OCI-LY3 (cell line): ENCODE measurements at regions not wholly inside any gene's neighbourhood (a gene's known extent, or its start where the extent isn't known, plus 50 kb on each side); places are given as distances from the start of the nearest gene placed in this dataset.
"Not testable (repeated sequence)": the region's sequence is repeated elsewhere in the genome, so short reads cannot be mapped to it uniquely, and the experiment has no call there.

Experiments used
- EZH2phosphoT487 ChIP-seq: fragments of 200-600 bp; shearing (Covaris generic); IDR thresholded peaks from 2 replicates; pipeline ENCODE4 v1.6.1; 2018; ENCODE audit warnings: antibody characterized with exemption, mixed run types, low read depth
- TF ChIP-seq, protein P1 (sequence below): fragments of 200-600, 300-600 bp; sonication (generic); IDR thresholded peaks from 2 replicates; pipeline ENCODE4 v1.5.1; 2014; ENCODE audit warnings: antibody characterized with exemption, low read length, low read depth

- TF ChIP-seq, protein P1, sequence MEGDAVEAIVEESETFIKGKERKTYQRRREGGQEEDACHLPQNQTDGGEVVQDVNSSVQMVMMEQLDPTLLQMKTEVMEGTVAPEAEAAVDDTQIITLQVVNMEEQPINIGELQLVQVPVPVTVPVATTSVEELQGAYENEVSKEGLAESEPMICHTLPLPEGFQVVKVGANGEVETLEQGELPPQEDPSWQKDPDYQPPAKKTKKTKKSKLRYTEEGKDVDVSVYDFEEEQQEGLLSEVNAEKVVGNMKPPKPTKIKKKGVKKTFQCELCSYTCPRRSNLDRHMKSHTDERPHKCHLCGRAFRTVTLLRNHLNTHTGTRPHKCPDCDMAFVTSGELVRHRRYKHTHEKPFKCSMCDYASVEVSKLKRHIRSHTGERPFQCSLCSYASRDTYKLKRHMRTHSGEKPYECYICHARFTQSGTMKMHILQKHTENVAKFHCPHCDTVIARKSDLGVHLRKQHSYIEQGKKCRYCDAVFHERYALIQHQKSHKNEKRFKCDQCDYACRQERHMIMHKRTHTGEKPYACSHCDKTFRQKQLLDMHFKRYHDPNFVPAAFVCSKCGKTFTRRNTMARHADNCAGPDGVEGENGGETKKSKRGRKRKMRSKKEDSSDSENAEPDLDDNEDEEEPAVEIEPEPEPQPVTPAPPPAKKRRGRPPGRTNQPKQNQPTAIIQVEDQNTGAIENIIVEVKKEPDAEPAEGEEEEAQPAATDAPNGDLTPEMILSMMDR = not testable (repeated sequence)
- TF ChIP-seq EZH2phosphoT487 = not testable (repeated sequence)
Measured at GRCh38 chr6:86872810-86873209, 64.5 kb upstream of the HTR1E start.
